Kidney tubule cell (primary cell): ENCODE measurements at regions not wholly inside any gene's neighbourhood (a gene's known extent, or its start where the extent isn't known, plus 50 kb on each side); places are given as distances from the start of the nearest gene placed in this dataset.
A peak's percentile ranks its signal among the peaks of the same experiment; 100 is the strongest.

Experiments used
- DNase-seq: peaks from one replicate; pipeline ENCODE4 v3.0.0-alpha.2; 2018; ENCODE audit warnings: low spot score

DNA sequence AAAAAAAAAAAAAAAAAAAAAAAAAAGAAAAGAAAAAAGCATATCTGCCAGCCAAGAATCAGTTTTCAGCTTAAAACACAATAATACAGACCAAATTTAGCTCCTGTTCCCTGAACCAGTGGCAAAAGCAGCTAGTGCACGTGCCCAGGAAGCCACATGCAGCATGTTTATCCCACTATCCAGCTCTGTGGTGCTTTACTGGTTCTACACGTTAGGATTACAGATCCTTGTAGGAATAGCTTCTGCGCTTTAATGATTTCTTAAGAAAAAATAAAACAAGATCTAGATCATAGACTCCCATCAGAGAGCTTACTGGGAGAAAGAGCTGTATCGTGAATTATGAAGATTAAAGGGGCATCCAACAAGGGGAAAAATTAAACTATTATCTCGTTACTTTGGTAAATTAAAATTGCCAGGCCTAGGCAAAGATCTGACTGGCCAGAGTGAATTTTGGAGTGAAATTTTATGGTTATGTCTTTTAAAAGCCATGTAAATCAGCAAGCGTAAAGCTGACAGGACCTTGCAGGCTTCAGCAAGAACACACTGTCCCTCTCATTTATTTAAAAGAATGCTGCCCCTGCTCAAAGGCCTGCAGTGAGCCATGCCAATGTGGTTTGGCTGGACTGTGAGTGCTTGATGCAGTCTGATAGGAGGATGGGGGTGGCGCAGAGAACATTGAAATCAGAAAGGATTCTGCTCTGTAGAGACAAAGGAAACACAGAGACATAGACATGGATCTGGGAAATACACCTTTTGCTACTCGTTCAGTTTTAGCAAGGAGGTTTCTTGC lies 177.3 kb upstream of the PHYHIPL start:
- no peak for DNase-seq

DNA sequence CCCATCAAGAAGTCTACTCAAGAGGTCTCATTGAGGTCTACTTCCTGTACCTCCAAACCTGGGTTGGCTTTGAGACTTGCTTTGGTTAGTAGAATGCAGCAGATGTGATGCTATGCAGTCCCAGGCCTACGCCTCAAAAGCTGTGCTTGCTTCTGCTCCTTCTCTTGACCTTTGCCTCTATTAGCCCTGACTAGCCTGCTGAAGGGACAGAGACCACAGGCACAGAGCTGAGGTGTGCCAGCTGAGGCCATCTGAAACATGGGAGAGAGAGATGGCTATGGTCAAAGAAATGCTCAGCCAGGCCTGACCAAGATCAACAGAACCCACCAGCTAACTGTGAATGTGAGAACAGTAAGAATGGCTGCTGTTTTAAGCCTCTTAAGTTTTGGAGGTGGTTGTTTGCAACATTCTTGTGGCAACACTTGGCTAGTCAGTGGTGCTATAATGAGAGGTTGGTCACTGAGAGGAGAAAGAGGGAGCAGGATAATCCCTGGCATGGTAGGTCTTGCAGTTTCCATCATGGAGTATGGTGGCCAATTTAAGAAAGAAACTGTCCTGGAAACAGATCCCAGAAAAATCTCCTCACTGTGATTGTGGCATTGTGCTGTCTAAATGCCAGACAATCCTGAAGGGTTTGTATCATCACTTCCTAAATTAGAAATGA lies 176.1 kb upstream of the PHYHIPL start:
- DNase-seq, result no peak

DNA sequence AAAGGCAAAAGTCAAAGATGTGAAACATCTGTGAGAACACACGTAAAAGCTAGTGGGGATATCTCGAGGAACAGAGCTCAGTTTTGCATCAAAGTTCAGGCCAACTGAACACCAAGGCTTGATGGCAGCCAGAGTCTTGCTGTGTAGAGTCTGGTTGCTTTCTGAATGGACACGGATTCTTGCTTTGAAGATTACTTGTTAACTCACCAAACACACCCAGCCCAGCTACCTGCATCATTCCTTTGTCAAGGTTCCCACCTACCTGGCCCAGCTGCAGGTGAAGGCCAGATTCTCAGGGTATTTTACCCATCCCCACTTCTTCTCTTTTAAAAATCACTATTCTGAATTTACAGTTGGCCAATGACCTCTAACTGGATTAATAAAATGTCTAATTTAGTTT lies 174.4 kb upstream of the PHYHIPL start:
- no peak for DNase-seq

DNA sequence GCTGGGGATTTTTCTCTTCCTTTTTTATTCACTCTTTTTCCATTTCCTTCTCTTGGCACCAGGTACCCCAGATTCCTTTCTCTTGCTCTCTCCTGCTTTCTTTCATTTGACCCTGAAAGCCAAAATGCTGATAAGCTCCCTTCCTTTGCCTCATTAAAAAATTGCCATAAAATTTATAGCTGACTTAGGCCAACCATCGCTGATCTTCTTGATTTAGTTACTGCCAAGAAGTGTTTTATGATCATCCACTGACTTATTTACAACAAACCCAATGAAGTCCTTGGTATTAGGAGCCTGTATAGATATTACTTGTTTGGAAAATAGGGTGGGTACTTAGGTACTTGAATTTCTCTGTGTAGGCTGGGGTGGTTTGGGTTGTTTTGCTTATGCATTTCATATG lies 173.2 kb upstream of the PHYHIPL start:
- DNase-seq, result no peak

DNA sequence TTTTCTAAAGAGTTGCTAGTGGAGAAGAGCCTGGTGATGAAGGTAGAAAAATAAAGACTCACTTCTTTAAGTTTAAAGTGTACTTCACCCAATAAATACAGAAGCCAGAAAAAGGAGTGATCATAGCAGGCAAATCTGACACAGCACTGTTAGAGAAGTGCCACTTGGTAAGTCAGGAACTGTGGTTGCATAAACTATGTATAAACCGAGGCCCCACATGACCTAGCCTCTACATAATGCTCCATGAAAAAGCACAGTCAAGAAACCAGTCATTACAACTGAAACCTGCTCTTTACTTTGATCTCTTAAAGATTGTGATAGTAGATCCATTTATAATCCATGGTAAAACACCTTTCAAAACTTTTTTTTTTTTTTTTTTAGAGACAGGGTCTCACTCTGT lies 172.1 kb upstream of the PHYHIPL start:
- no peak for DNase-seq

DNA sequence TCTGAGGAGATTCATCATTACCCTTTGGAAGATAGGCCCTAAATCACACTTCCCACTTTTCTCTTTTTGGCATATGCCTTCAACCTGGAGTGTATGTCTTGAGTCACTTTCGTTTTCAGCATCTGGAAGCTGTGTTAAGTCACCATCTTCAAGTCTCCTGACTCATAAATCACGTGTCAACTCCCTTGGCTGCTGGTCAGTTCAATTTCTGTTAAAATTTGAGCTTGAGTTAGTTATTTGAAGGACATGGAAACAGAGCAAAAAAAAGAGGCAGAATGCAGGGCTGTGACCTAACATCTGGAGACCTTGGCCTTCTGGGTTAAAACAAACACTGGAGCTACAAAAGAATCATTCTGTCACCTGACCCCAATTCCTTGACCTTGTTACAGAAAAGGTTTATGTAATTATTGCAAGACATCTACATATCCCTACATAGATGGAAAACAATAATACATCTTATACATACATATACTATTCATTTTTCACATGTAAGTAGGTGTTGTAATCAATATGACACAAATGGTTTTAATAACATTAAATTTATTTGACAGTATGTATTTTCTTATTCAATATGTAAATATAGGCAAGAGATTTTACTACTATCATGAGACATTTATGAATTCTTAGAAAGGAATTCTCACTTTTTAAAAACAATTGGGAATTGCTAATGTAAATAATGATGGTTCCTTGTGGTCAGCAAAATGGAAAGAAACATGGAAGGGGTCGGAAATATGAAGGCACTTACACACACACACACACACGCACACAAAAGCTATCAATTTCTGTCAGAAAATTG lies 169.7 kb upstream of the PHYHIPL start:
- peak; percentile 90 for DNase-seq

DNA sequence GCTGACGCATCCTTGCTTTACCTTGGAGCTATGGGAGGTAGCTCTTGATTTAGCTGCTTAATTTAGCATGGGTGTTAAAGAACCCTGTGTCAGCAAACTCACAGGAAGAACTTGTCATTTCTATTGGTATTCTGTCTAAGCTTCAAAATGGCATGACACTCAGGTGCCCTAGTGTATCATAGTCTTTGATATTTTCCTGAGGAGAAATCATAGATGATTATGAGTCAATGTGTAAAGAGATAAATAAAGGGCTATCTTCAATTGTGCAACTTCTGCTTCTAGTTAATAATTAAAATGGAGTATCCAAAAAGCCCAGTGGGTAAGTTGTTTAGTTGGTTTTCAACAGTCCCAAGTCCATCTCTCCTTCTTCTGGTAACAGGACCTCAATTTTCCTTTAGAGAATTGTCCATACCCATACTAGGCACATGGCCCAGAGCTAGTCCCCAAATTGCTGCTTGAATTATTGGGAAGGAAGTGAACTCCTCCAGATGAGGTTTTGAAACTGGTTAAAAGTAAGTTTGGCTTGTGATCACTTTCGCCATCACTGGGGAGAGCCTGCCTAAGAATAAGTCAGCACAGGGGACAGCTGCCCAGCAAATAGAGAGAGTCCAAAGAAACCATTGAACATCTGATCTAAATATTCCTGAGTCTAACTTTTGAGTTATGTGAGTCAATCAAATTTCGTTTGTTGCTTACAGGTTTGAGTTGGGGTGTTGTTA lies 169.0 kb upstream of the PHYHIPL start:
- DNase-seq, result peak; percentile 29

DNA sequence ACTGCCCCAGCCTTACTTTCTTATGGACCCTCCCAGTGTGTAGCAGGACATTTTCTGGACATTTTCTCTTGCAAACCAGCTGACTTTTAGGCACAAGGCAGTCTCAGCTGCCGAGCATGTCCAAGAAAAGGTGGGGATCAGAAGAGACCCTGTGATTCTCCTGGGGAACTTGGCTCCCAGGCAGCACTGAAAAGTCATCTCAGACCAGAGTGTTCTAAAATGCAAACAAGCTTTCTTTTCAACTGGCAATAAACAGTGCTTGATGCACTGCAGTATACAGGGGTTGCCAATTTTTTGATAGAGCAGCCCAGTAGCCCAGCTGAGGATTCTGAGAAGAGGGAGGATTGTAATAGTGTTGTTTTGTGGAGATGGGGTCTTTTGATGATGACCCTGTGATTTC lies 168.0 kb upstream of the PHYHIPL start:
- no peak for DNase-seq

DNA sequence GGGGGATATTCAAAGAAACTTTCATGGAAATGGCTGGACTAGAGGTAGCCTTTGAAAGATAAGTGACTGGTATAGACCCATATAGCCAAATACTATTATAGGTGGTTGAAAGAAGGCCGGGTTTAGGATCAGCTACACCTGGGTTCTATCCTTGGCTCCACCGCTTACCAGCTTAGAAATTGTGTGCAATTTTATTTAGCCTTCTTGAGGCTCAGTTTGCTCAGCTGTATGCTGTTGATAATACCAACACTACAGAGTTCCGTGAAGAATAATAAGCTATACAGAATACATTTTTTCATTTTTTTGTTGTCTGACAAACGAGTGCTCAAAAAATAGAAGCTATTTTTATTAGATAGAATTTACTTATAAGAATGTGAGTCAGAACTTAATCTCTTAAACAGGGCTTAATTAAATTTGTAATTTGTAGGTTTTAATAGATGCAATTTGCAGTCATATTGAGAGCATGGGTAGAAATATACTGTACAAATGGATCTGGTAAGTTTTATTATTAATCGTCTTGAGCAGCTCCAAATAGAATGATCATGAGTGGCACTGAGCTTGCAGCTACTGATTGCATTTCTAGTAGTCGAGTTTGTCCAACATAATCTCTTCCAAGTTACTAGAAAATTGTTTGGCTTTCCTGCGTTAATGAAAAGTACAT lies 164.3 kb upstream of the PHYHIPL start:
- DNase-seq, result no peak

DNA sequence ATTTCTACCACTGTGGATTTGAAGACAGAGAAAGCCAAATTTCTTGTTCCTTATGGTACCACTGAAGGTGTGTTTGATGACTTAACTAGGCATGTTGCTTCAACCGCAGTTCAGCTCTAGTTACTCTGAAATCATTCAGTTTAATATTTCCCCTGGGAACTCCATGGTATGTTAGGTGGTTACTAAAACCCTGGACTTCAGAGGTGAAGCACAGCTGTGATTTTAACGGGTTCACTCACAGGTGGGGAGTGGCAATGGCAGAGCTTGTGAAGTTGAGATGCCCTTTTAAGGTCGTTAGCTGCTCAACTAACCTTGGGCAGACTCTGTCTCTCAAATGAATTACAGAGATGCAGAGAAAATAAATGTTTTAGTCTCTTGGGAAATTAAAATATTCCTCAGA lies 163.6 kb upstream of the PHYHIPL start:
- DNase-seq, result peak; percentile 72

DNA sequence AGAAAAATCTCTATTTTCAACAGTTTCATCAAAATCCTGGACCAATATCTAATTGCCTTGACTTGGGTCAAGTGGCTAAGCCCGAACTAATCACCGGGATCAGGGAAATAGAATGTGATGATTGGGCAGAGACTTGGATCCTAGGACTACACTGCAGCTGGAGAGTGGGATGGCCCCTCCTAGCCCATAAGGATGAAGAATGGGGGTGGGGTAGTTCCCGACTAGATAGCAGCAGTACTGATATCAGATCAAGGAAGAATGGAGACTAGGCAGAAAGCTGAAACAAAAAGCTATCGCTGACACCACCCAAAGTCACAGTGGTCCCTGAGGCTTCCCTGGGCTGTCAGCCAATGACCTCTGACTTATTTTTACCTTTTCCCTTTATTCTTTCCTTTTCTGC lies 160.4 kb upstream of the PHYHIPL start:
- no peak for DNase-seq

DNA sequence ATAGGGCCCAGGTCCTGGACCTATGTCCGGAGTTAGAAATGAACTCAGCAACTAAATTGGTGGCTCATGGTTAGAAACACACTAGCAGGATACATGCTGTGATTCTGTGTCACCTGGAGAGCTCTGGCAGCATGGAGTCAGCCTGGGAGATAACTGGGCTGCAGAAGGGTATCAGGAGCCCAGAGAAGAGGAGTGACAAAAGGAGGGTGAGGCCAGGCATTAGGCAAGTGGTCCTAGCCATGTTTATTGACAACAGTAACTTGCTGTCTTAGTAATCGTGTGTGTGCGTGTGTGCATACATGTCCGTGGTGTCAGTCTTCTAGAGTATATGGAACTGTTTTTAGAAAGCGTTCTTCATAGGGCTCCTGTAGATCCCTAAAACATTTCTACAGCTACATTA lies 157.5 kb upstream of the PHYHIPL start:
- DNase-seq, result no peak

DNA sequence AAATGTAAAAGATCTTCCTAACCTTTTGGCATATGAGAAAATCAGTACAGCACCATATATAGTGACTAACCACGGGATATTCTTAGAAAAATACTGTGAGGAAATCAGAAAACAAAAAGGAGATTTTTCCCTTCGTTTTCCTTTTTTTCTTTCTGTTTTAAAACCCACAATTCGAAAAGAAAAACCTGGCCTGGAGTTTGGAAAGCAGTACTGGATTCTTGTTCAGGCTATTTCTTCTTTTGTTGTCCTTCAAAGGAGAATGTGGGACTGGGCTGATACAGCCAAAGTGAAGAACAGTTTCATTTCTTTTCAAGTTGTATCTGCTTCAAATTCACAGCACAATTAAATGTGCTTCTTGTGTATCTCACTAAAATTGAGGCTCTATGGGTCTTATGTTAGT lies 156.8 kb upstream of the PHYHIPL start:
- no peak for DNase-seq

DNA sequence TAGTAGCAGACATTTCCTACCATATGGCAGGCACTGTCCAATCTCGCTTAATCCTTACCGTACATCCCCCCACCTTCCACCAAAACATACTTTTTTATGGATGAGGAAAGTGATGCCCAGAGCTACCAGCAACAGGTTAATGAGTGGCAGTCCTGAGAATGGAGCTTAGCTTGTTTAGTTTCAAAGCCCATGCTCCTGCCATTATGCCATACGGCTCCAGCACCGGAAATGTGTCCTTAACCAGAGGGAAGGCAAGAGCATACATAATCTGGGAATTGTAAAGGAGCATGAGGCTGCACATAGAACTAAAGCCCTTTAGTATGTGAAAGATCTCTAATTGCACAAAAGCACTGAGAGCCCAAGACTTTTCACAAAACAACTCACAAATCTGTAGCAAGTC lies 155.9 kb upstream of the PHYHIPL start:
- no peak for DNase-seq

DNA sequence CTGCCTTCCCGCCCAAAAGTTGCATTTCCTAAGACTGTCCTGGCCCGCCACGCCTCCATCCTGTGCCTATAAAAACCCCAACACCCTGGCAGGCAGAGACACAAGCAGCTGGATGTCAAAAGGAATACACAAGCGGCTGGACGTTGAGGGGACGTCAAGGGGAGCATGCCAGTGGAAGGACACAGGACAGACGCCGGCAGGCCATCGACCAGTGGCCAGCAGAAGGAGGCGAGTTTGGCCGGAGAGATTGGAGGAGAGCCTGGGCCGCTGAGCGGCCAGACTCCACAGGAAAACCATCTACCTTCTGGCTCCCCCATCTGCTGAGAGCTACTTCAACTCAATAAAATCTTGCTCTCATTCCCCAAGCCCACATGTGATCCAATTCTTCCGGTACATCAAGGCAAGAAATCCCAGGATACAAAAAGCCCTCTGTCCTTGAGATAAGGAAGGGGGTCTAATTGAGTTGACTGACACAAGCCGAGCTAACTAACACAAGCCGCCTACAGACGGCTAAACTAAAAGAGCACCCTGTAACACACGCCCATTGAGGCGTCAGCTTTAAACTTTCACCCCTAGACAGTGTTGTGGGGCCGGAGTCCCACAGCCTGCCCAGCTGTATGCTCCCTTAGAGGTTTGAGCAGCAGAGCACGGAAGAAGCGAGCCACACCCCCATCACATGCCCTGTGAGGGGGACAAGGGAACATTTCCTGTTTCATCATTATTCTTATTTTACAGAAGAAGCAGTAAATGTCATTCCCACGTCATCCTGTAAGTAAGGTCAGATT lies 150.3 kb upstream of the PHYHIPL start:
- no peak for DNase-seq

DNA sequence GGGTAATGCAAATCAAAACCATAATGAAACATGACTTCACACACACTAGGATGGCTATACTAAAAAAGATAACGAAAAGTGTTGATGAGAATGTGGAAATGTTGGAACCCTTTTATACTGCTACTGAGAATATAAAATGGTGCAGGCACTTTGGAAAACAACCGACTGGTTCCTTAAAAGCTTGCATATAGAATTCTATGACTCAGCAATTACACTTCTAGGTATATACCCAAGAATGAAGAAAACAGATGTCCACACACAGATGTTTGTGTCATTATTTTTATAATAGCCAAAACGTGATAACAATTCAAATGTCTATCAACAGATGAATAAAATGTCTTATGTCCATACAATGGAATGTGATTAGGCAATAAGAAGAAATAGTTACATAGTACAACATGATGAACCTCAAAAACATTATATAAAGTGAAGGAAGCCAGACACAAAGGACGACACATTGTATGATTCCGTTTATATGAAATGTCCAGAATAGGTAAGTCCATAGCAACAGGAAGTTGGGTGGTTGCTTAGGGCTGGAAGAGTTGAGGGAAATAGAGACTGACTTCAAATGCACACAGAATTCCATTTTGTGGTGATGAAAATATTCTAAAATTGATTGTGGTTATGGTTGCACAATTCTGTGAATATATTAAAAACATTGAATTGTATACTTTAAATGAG lies 148.3 kb upstream of the PHYHIPL start:
- DNase-seq, result no peak

DNA sequence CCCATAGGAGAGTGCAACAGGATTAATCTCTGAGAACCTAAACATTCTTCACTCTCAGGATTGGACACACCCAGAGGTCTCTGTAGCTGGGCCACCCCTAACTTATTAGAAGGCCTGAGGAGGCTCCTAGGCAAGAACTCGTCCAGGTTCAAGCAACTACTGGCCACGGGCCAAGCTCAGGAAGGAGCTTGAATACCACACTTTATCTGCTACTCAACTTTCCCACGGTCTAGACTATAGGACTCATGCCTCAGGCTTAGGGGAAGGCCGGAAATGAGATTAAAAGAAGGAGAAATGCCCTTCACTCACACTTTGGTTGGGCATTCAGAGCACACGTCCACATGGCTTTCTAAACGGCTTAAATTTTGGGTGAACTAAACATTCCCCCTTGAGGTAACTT lies 142.8 kb upstream of the PHYHIPL start:
- DNase-seq, result no peak

DNA sequence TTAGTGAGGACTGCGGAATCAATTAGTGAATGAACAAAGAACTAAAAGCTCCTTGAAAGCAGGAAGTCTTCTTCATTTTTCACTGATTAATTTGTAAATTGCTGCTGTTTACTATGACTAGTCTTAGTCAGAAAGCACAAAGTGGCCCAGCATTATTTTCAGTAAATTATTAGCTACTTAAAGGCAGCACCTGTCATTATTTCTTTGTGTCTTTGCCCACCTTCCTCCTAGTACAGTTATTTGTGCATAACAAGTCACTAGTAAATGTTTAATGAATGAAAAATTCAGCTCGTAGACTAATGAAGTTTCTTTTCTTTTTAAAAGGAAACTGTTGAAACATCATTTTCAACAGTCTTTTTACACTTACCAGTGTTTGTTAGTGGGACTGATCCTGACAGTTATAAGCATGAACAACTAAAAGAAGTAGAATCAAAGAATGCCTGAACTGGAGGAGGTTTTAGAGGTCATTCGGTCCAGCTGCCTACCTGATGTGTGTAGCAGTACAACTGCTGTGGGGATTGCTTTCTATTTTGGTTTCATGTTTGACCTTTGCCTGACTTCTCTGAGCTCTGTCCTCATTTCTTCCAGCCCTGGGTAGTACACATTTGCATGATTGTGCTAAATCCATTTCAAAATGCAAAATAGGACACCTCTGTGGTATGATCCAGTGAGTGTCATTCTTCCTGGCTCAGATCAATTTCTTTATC lies 140.0 kb upstream of the PHYHIPL start:
- peak; percentile 65 for DNase-seq

DNA sequence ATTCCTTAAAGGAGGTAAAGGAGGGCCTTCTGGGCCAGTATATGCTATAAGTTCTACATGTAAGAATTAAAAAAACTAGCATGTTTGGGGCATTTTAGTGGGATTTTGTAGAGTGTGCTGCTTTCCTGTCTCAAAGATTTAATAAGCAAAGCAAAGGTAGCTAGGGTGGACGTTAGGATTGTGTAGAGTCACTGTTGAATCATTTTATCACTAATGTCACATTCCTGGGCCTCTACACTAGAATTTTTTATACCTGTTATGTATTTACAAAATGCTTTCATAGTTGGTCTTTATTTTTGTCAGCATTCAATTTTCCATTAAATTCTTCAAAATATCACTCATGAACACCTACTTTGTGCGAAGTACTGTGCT lies 139.4 kb upstream of the PHYHIPL start:
- DNase-seq, result peak; percentile 20

DNA sequence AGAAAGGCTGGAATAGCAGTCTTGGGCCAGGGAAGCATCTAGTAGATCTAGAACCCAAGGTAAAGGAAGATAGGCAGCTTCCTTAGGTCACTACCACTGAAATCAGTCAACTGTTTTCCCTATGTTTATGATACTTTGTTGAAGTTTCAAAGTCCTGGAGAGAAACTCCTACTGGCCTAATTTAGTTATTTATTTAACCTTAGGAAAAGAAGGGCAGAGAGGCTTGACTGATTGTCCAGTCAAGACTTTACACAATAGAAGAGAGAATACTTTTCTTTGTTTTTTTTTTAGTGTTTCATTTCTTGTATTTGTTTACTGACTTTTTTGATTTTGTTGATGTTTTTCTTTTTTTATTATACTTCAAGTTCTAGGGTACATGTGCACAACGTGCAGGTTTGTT lies 138.9 kb upstream of the PHYHIPL start:
- no peak for DNase-seq
